Smooth muscle cell (in vitro differentiated cells): ENCODE measurements at regions not wholly inside any gene's neighbourhood (a gene's known extent, or its start where the extent isn't known, plus 50 kb on each side); places are given as distances from the start of the nearest gene placed in this dataset.

Experiments used
- DNase-seq: peaks from one replicate; lab custom pipeline; 2025; ENCODE audit not compliant: unreplicated experiment; lab: John Stamatoyannopoulos, UW
- H2AFZ ChIP-seq: fragments of 200-600 bp; sonication (generic); 2 replicates; pipeline ENCODE4 v1.6.0; 2016; ENCODE audit warnings: antibody characterized with exemption, low read depth, mild to moderate bottlenecking
- H3F3A ChIP-seq: fragments of 200-600 bp; sonication (generic); 2 replicates; pipeline ENCODE4 v1.6.0; 2017; ENCODE audit warnings: antibody characterized with exemption, low read depth
- H3K27ac ChIP-seq: fragments of 200-600 bp; sonication (generic); 2 replicates; pipeline ENCODE4 v1.5.1; 2016; ENCODE audit warnings: low read depth, mild to moderate bottlenecking
- H3K27me3 ChIP-seq: fragments of 200-600 bp; sonication (generic); 2 replicates; pipeline ENCODE4 v1.6.1; 2016; ENCODE audit warnings: low read depth, mild to moderate bottlenecking
- H3K36me3 ChIP-seq: fragments of 200-600 bp; sonication (generic); 2 replicates; pipeline ENCODE4 v1.5.1; 2016; ENCODE audit warnings: low read depth
- H3K4me1 ChIP-seq: fragments of 200-600 bp; sonication (generic); 2 replicates; pipeline ENCODE4 v1.5.1; 2016; ENCODE audit warnings: low read depth
- H3K4me2 ChIP-seq: fragments of 200-600 bp; sonication (generic); 2 replicates; pipeline ENCODE4 v1.6.0; 2016; ENCODE audit warnings: mild to moderate bottlenecking
- H3K4me3 ChIP-seq: fragments of 200-600 bp; sonication (generic); 2 replicates; pipeline ENCODE4 v1.5.1; 2016; ENCODE audit warnings: mild to moderate bottlenecking
- H3K79me2 ChIP-seq: fragments of 200-600 bp; sonication (generic); 2 replicates; pipeline ENCODE4 v1.6.0; 2016; ENCODE audit warnings: low read depth, mild to moderate bottlenecking
- H3K9ac ChIP-seq: fragments of 200-600 bp; sonication (generic); 2 replicates; pipeline ENCODE4 v1.6.0; 2016; ENCODE audit warnings: low read depth
- H3K9me3 ChIP-seq: fragments of 200-600 bp; sonication (generic); replicated peaks from 2 replicates; pipeline ENCODE4 v1.5.1; 2016; ENCODE audit warnings: low read depth
- H4K20me1 ChIP-seq: fragments of 200-600 bp; sonication (generic); 2 replicates; pipeline ENCODE4 v1.6.0; 2016; ENCODE audit warnings: low read depth
- WGBS: methylation state at CpG from one replicate; pipeline ENCODE4 v1.1.7; 2016; ENCODE audit warnings: low lambda C conversion rate; 5-methylcytosine and 5-hydroxymethylcytosine counted together
- TF ChIP-seq, protein P1 (sequence below): fragments of 200-600 bp; sonication (generic); IDR thresholded peaks from 2 replicates; pipeline ENCODE4 v1.5.1; 2017; ENCODE audit warnings: borderline replicate concordance, mild to moderate bottlenecking, antibody characterized with exemption; ENCODE audit not compliant: insufficient read depth, poor library complexity, severe bottlenecking

DNA sequence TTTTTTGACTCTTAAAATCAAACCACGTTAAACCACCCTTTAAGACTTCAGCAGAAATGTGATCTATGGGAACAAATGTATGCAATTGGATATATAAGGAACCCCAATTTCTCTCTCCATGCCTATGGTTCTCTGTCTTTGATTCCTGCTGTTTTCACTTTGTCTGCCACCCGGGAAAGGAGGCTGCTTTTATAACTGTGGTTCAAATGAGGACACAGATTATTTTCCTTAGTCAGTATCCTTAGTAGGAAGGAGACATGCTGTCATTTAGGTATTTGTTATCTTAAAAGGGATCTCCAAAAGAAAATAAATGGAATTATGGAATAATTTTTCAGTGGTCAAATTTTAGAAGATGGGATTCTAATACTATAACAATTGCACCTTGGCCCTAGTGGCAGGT is 176.1 kb upstream of the NREP start:
- H3K36me3 ChIP-seq = no peaks in the 10 kb centered on the region
- H3K79me2 ChIP-seq = no peaks in the 10 kb centered on the region
- H3K4me2 ChIP-seq = peak overlapping the region; percentile 13
- no peaks in the 10 kb centered on the region for H4K20me1 ChIP-seq
- H3K27me3 ChIP-seq = no peaks in the 10 kb centered on the region
- no peak overlapping the region for H3K9ac ChIP-seq
- TF ChIP-seq, protein P1, sequence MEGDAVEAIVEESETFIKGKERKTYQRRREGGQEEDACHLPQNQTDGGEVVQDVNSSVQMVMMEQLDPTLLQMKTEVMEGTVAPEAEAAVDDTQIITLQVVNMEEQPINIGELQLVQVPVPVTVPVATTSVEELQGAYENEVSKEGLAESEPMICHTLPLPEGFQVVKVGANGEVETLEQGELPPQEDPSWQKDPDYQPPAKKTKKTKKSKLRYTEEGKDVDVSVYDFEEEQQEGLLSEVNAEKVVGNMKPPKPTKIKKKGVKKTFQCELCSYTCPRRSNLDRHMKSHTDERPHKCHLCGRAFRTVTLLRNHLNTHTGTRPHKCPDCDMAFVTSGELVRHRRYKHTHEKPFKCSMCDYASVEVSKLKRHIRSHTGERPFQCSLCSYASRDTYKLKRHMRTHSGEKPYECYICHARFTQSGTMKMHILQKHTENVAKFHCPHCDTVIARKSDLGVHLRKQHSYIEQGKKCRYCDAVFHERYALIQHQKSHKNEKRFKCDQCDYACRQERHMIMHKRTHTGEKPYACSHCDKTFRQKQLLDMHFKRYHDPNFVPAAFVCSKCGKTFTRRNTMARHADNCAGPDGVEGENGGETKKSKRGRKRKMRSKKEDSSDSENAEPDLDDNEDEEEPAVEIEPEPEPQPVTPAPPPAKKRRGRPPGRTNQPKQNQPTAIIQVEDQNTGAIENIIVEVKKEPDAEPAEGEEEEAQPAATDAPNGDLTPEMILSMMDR = no peak
- no peaks in the 10 kb centered on the region for H3K9me3 ChIP-seq
- H3F3A ChIP-seq = peaks cover 17% of the 10 kb centered on the region
- DNase-seq = no peak
- 37% methylated on average over 2 of the region's 2 CpGs for whole genome bisulfite sequencing
- no peak overlapping the region for H3K4me3 ChIP-seq
- H3K27ac ChIP-seq = peak overlapping the region; percentile 67
- H3K4me1 ChIP-seq = peaks cover 25% of the 10 kb centered on the region
- H2AFZ ChIP-seq = no peak overlapping the region

DNA sequence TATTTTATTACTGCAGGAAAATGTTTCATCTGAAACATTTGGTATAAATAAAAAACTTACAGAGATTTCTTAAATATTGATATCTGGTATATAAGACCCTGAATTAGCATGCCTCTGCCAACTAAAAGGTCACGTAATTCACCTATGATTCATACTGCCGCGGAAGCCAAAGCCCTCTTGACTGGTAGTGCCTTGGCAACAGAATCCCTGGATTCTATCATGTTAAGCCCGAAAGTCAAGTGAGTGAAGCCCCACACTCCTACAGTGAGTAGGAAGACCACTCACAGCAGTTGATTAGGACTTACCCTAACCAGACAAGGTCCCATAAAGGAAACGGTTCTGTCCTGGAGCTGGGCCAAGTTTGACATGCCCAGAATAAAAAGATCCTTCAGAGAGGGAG is 175.6 kb upstream of the NREP start:
- Histone ChIP-seq H3F3A (peaks cover 17% of the 10 kb centered on the region), H3K4me1 (peaks cover 25% of the 10 kb centered on the region), H3K9ac (no peak overlapping the region), H3K27me3 (no peaks in the 10 kb centered on the region), H3K36me3 (no peaks in the 10 kb centered on the region), H4K20me1 (no peaks in the 10 kb centered on the region), H3K9me3 (no peaks in the 10 kb centered on the region), H3K4me2 (peak overlapping the region; percentile 13), H3K4me3 (no peak overlapping the region), H2AFZ (no peak overlapping the region), H3K27ac (peak overlapping the region; percentile 67), H3K79me2 (no peaks in the 10 kb centered on the region)
- 26% methylated on average over 5 of the region's 5 CpGs for WGBS
- TF ChIP-seq, protein P1 = no peak
- no peak for DNase-seq

DNA sequence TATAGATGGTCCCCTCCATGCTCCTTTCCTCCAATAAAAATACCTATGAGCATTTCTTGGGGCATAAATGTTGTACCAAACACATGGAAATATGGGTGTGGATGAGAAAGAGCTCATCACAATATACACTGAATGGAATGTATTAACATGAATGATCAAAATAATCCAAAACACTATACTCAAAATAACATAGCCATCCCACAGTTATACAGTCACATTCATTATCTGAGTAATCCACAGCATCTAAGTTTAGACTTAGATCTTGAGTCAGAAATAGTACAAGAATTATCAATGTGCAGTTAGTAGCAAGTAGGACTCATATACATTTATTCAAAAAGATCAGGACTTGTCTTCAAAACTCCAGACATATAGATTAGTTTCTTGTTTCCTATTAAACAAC is 175.2 kb upstream of the NREP start:
- TF ChIP-seq, protein P1 = no peak
- Histone ChIP-seq H3F3A (peaks cover 17% of the 10 kb centered on the region), H2AFZ (no peak overlapping the region), H3K4me1 (peaks cover 25% of the 10 kb centered on the region), H4K20me1 (no peaks in the 10 kb centered on the region), H3K27ac (peak overlapping the region; percentile 67), H3K4me3 (no peak overlapping the region), H3K9ac (no peak overlapping the region), H3K4me2 (no peak overlapping the region), H3K79me2 (no peaks in the 10 kb centered on the region), H3K9me3 (no peaks in the 10 kb centered on the region), H3K27me3 (no peaks in the 10 kb centered on the region), H3K36me3 (no peaks in the 10 kb centered on the region)
- DNase-seq = no peak

DNA sequence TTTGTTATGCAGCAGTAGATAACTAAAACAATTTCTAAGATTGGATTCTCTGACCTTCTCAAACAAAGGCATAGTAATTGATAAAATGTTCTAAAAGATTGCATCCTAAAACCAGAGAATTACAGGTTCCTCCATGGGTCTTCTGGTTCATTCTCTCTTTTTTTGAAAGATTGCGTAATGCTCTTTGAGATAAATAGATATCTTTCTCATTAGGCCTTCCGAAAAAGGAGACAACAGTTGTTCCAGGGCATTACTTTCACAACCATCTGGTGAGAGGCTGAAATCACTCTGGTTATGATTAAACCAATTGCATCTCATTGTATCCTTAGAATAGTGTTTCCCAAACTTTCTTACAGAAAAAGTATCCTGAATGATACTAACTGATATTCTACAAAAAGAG is 174.7 kb upstream of the NREP start:
- H3K27ac ChIP-seq = peak overlapping the region; percentile 67

More for the DNA sequence above, 174.7 kb upstream of the NREP start:
- no peak overlapping the region for H3K9ac ChIP-seq
- no peaks in the 10 kb centered on the region for H3K79me2 ChIP-seq
- H3K27me3 ChIP-seq = no peaks in the 10 kb centered on the region
- WGBS = 76% methylated on average over 2 of the region's 2 CpGs
- H3K4me2 ChIP-seq = no peak overlapping the region
- no peaks in the 10 kb centered on the region for H3K9me3 ChIP-seq
- H2AFZ ChIP-seq = no peak overlapping the region
- peaks cover 25% of the 10 kb centered on the region for H3K4me1 ChIP-seq
- H3F3A ChIP-seq = peaks cover 17% of the 10 kb centered on the region
- no peak overlapping the region for H3K4me3 ChIP-seq
- TF ChIP-seq, protein P1 = no peak
- DNase-seq = no peak
- no peaks in the 10 kb centered on the region for H4K20me1 ChIP-seq
- H3K36me3 ChIP-seq = no peaks in the 10 kb centered on the region
